HPDE6-E6E7 (cell line): ENCODE measurements at regions not wholly inside any gene's neighbourhood (a gene's known extent, or its start where the extent isn't known, plus 50 kb on each side); places are given as distances from the start of the nearest gene placed in this dataset.
A peak's percentile ranks its signal among the peaks of the same experiment; 100 is the strongest.

ENCODE experiments used
- DNase-seq: peaks from one replicate; pipeline ENCODE4 v3.0.0; 2011; ENCODE audit warnings: missing footprints; ENCODE audit errors: extremely low spot score

GRCh38 chr12:69129564-69129963 is 109.8 kb upstream of the CPSF6 start:
- DNase-seq, result no peak

- no peak for DNase-seq
Observed at GRCh38 chr12:69130064-69130463, 109.3 kb upstream of the CPSF6 start.

GRCh38 chr12:69131077-69131476 is 108.3 kb upstream of the CPSF6 start:
- DNase-seq, result no peak

GRCh38 chr12:69136931-69137613 is 102.3 kb upstream of the CPSF6 start:
- no peak for DNase-seq

GRCh38 chr12:69141074-69141473 is 98.3 kb upstream of the CPSF6 start:
- DNase-seq, result no peak

GRCh38 chr12:69149270-69149669 is 90.1 kb upstream of the CPSF6 start:
- no peak for DNase-seq

- no peak for DNase-seq
Observed at GRCh38 chr12:69150083-69150795, 89.1 kb upstream of the CPSF6 start.

GRCh38 chr12:69150796-69151127 is 88.6 kb upstream of the CPSF6 start:
- DNase-seq, result no peak

- DNase-seq, result no peak
Observed at GRCh38 chr12:69151254-69151764, 88.1 kb upstream of the CPSF6 start.

GRCh38 chr12:69154585-69155363 is 84.6 kb upstream of the CPSF6 start:
- DNase-seq, result peak; percentile 26

- peak; percentile 69 for DNase-seq
Observed at GRCh38 chr12:69157023-69157655, 82.2 kb upstream of the CPSF6 start.

GRCh38 chr12:69161829-69162228 is 77.5 kb upstream of the CPSF6 start:
- DNase-seq, result no peak

GRCh38 chr12:69163681-69164362 is 75.5 kb upstream of the CPSF6 start:
- DNase-seq, result no peak

- no peak for DNase-seq
Observed at GRCh38 chr12:69167648-69168165, 71.7 kb upstream of the CPSF6 start.

- no peak for DNase-seq
Observed at GRCh38 chr12:69168363-69168762, 71.0 kb upstream of the CPSF6 start.

GRCh38 chr12:69168828-69169227 is 70.5 kb upstream of the CPSF6 start:
- no peak for DNase-seq

- DNase-seq, result no peak
Observed at GRCh38 chr12:69170293-69170692, 69.1 kb upstream of the CPSF6 start.

- DNase-seq, result no peak
Observed at GRCh38 chr12:69171881-69172280, 67.5 kb upstream of the CPSF6 start.

- no peak for DNase-seq
Observed at GRCh38 chr12:69172491-69172890, 66.9 kb upstream of the CPSF6 start.

- no peak for DNase-seq
Observed at GRCh38 chr12:69173368-69173767, 66.0 kb upstream of the CPSF6 start.

GRCh38 chr12:69179786-69180185 is 59.6 kb upstream of the CPSF6 start:
- no peak for DNase-seq
